ENCODE measurements at regions not wholly inside any gene's neighbourhood (a gene's known extent, or its start where the extent isn't known, plus 50 kb on each side); places are given as distances from the start of the nearest gene placed in this dataset.

GRCh38 chr10:57769298-57769697 lies 498.4 kb downstream of the IPMK start:
- DNase-seq (ENCODE audit: low read depth in 1 of 2, low spot score in 1 of 2) = no peak
- no peak for TF ChIP-seq JUND (IDR thresholded peaks at IDR 0.05; ENCODE audit: low read depth)
- in situ Hi-C loops (cut with HindIII; ENCODE audit: low pct_unique_long_range_greater_than_20kb, low sequenced_read_pairs) = no loop called here

- in situ Hi-C loops (cut with HindIII; ENCODE audit: low pct_unique_long_range_greater_than_20kb, low sequenced_read_pairs) = no loop called here
- TF ChIP-seq JUND (IDR thresholded peaks at IDR 0.05; ENCODE audit: low read depth) = no peak
Measured at GRCh38 chr10:57759777-57760176, 507.9 kb downstream of the IPMK start.

GRCh38 chr10:57754803-57755202 lies 512.9 kb downstream of the IPMK start:
- no peak for DNase-seq (ENCODE audit: low read depth in 1 of 2, low spot score in 1 of 2)
- no peak for TF ChIP-seq JUND (IDR thresholded peaks at IDR 0.05; ENCODE audit: low read depth)

More at GRCh38 chr10:57759777-57760176, 507.9 kb downstream of the IPMK start:
- DNase-seq (ENCODE audit: low read depth in 1 of 2, low spot score in 1 of 2) = peak in 1 of 2 experiments; percentile 40

GRCh38 chr10:57743711-57744110 lies 524.0 kb downstream of the IPMK start:
- no peak for DNase-seq (ENCODE audit: low read depth in 1 of 2, low spot score in 1 of 2)
- in situ Hi-C loops (cut with HindIII; ENCODE audit: low pct_unique_long_range_greater_than_20kb, low sequenced_read_pairs) = no loop called here
- no peak for TF ChIP-seq JUND (IDR thresholded peaks at IDR 0.05; ENCODE audit: low read depth)

More at GRCh38 chr10:57754803-57755202, 512.9 kb downstream of the IPMK start:
- in situ Hi-C loops (cut with HindIII; ENCODE audit: low pct_unique_long_range_greater_than_20kb, low sequenced_read_pairs) = no loop called here

- in situ Hi-C loops (cut with HindIII; ENCODE audit: low pct_unique_long_range_greater_than_20kb, low sequenced_read_pairs) = no loop called here
- no peak for TF ChIP-seq JUND (IDR thresholded peaks at IDR 0.05; ENCODE audit: low read depth)
- no peak for DNase-seq (ENCODE audit: low read depth in 1 of 2, low spot score in 1 of 2)
Measured at GRCh38 chr10:57741751-57742150, 525.9 kb downstream of the IPMK start.

- in situ Hi-C loops (cut with HindIII; ENCODE audit: low pct_unique_long_range_greater_than_20kb, low sequenced_read_pairs) = no loop called here
- no peak for TF ChIP-seq JUND (IDR thresholded peaks at IDR 0.05; ENCODE audit: low read depth)
- DNase-seq (ENCODE audit: low read depth in 1 of 2, low spot score in 1 of 2) = no peak
Measured at GRCh38 chr10:57723305-57723704, 544.4 kb downstream of the IPMK start.

- TF ChIP-seq JUND (IDR thresholded peaks at IDR 0.05; ENCODE audit: low read depth) = no peak
- in situ Hi-C loops (cut with HindIII; ENCODE audit: low pct_unique_long_range_greater_than_20kb, low sequenced_read_pairs) = no loop called here
- peak; percentile 16 to 83 for DNase-seq (ENCODE audit: low read depth in 1 of 2, low spot score in 1 of 2)
Measured at GRCh38 chr10:57716884-57717283, 550.8 kb downstream of the IPMK start.

- in situ Hi-C loops (cut with HindIII; ENCODE audit: low pct_unique_long_range_greater_than_20kb, low sequenced_read_pairs) = no loop called here
- DNase-seq (ENCODE audit: low read depth in 1 of 2, low spot score in 1 of 2) = no peak
- no peak for TF ChIP-seq JUND (IDR thresholded peaks at IDR 0.05; ENCODE audit: low read depth)
Measured at GRCh38 chr10:57715233-57715632, 552.5 kb downstream of the IPMK start.

GRCh38 chr10:57707300-57707658 lies 560.4 kb downstream of the IPMK start:
- no peak for DNase-seq (ENCODE audit: low read depth in 1 of 2, low spot score in 1 of 2)
- in situ Hi-C loops (cut with HindIII; ENCODE audit: low pct_unique_long_range_greater_than_20kb, low sequenced_read_pairs) = no loop called here
- TF ChIP-seq JUND (IDR thresholded peaks at IDR 0.05; ENCODE audit: low read depth) = no peak

GRCh38 chr10:57706576-57707299 lies 561.0 kb downstream of the IPMK start:
- no peak for TF ChIP-seq JUND (IDR thresholded peaks at IDR 0.05; ENCODE audit: low read depth)
- DNase-seq (ENCODE audit: low read depth in 1 of 2, low spot score in 1 of 2) = no peak
- in situ Hi-C loops (cut with HindIII; ENCODE audit: low pct_unique_long_range_greater_than_20kb, low sequenced_read_pairs) = no loop called here

GRCh38 chr10:57706016-57706415 lies 561.7 kb downstream of the IPMK start:
- TF ChIP-seq JUND (IDR thresholded peaks at IDR 0.05; ENCODE audit: low read depth) = no peak
- DNase-seq (ENCODE audit: low read depth in 1 of 2, low spot score in 1 of 2) = no peak
- in situ Hi-C loops (cut with HindIII; ENCODE audit: low pct_unique_long_range_greater_than_20kb, low sequenced_read_pairs) = no loop called here

- TF ChIP-seq JUND (IDR thresholded peaks at IDR 0.05; ENCODE audit: low read depth) = no peak
- no peak for DNase-seq (ENCODE audit: low read depth in 1 of 2, low spot score in 1 of 2)
- in situ Hi-C loops (cut with HindIII; ENCODE audit: low pct_unique_long_range_greater_than_20kb, low sequenced_read_pairs) = no loop called here
Measured at GRCh38 chr10:57699944-57700343, 567.8 kb downstream of the IPMK start.

GRCh38 chr10:57696641-57697040 lies 571.1 kb downstream of the IPMK start:
- in situ Hi-C loops (cut with HindIII; ENCODE audit: low pct_unique_long_range_greater_than_20kb, low sequenced_read_pairs) = no loop called here
- TF ChIP-seq JUND (IDR thresholded peaks at IDR 0.05; ENCODE audit: low read depth) = no peak
- peak in 1 of 2 experiments; percentile 69 for DNase-seq (ENCODE audit: low read depth in 1 of 2, low spot score in 1 of 2)

Data from T47D (cell line).